ENCODE measurements at regions not wholly inside any gene's neighbourhood (a gene's known extent, or its start where the extent isn't known, plus 50 kb on each side); places are given as distances from the start of the nearest gene placed in this dataset.
"Not testable (repeated sequence)": the region's sequence is repeated elsewhere in the genome, so short reads cannot be mapped to it uniquely, and the experiment has no call there.

DNA sequence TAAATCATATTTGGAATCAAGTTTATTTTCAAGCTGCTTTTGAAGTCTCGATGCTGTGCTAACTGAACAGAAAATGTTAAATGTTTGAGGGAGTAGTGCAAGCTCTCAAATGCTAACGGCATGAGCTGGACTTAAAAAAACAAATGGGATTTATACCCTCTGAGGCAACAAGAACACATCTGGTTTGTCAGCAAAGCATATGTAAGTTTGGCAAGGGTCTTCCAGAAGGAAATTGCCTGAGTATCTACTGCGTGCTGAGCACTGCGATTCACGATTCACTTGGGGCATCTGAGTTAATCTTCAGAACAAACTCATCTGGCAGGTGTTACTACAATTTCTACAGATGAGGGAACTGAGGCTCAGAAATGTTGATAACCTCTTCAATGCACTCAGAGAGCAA, 98.4 kb upstream of the C9orf72 start:
- in situ Hi-C loops (cut with MboI; ENCODE audit: low sequenced_read_pairs) = no loop called here

DNA sequence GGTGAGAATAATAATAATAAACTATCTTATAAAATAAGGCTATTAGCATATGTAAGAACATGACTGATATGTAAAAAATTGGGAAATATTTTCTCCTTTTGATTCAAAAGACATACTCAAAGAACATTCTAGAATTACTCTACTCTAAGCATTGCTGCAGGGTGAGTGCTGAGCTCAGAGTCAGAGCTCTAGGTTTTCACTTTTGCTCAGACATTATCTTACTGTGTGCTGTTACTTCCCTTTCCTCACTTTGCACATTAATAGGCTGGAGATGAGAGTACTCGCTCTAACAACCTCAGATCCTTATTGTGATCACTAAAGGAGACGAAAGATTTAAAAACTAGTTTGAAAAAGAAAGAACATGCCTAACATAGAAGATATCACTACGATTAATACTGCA, 99.4 kb upstream of the C9orf72 start:
- in situ Hi-C loops (cut with MboI; ENCODE audit: low sequenced_read_pairs) = no loop called here

GRCh38 chr9:27673641-27674040, 100.4 kb upstream of the C9orf72 start:
- in situ Hi-C loops (cut with MboI; ENCODE audit: low sequenced_read_pairs) = no loop called here

DNA sequence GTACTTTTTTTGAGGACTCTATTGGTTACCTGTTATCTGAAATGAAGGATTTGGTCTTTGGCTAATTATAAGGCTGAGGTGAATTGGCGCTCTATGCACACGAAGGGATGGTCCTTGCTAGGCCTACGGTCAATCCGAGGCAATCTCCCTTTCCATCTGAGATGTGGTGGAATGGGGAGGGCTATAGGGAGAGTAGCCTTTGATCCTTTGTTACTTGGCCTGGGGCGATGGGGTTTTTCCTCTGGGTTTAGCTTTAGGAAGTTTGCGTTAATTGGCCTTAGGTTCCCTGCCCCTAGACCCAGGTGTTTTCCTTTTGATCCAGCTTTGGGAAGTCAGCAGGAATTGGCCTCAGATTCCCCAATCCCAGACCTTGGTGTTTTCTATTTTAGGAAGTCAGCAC, 102.1 kb upstream of the C9orf72 start:
- in situ Hi-C loops (cut with MboI; ENCODE audit: low sequenced_read_pairs) = no loop called here

DNA sequence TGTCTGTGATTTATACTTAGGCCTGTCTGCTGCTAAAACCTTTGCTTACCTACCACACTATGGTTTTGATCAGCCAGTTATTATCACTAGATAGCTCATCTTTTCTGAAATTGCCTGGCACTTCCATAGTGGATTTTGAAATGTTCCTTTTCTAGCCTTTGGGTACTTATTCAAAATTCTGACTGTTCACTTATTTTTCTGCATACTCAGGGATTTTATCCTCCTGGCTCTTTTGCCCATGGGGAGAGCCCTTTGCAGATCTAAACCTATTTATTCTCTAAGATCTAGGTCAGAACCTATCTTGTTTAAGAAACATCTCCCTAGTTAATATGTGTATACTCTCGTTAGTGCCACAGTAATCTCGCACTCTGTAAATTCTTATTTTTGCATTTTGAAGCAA, 103.5 kb upstream of the C9orf72 start:
- in situ Hi-C loops (cut with MboI; ENCODE audit: low sequenced_read_pairs) = no loop called here

DNA sequence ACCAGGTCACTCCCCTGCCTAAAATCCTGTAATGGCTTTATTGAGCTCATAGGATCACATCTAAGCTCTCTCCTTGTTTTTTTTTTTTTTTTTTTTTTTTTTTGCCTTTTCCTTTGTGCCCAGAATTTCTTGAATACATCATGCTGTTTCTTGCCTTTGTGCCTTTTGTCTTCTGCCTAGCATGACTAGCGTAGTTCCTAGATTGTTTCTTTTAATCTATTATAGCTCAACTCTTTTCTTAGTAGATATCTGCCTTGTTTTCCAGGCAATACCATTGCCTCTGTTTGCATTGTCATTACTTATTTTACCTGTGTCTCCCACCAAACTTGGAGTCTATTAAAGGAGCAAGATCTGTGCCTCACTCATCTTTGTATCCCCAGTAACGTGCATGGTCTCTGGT, 106.1 kb upstream of the C9orf72 start:
- in situ Hi-C loops (cut with MboI; ENCODE audit: low sequenced_read_pairs) = no loop called here

GRCh38 chr9:27683181-27683580, 109.9 kb upstream of the C9orf72 start:
- in situ Hi-C loops (cut with MboI; ENCODE audit: low sequenced_read_pairs) = no loop called here

DNA sequence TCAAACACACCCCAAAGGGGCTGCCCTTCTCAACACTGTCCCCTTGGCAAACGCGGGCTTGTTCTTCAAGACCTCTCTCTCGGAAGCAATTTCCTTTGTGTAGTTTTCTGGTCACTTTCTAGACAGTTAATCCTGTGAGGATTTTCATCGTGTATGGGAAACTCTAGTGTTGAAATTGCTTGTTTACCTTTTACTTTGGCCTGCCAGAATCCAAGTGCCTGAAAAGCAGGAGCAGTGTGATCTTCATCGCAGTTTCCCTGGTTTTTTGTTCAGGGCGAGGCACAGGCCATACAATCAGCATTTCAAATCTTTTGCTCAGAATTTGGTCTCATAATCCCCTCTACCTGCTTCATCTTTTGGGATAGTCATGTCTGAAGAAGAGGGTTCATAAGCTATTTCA, 115.7 kb upstream of the C9orf72 start:
- in situ Hi-C loops (cut with MboI; ENCODE audit: low sequenced_read_pairs) = no loop called here

- in situ Hi-C loops (cut with MboI; ENCODE audit: low sequenced_read_pairs) = not testable (repeated sequence)
Observed at GRCh38 chr9:27690816-27691215, 117.5 kb upstream of the C9orf72 start.

DNA sequence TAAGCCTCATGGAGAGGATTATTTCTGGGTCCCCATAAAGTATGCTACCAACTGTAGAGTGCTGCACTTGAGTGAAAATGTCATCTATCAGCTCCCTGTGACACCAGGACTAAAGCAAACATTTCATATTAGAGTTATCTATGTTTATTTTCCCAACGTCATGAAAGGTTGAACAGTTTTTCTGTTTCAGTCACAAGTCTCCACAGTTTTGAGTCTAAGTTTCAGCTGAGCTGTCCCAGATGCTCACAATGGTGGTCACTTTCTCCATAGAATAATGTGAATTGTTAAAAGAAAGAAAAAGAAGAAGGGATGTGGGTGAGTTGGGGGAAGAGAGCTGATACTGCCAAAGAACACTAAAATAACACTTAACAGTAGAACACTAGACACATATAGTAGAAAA, 126.3 kb upstream of the C9orf72 start:
- in situ Hi-C loops (cut with MboI; ENCODE audit: low sequenced_read_pairs) = loop anchor here (25.0 kb wide), 1 partner anchor 113 kb away; no protein-coding TSS in a partner anchor

GRCh38 chr9:27701016-27701415, 127.7 kb upstream of the C9orf72 start:
- in situ Hi-C loops (cut with MboI; ENCODE audit: low sequenced_read_pairs) = loop anchor here (25.0 kb wide), 1 partner anchor 111 kb away; no protein-coding TSS in a partner anchor

- in situ Hi-C loops (cut with MboI; ENCODE audit: low sequenced_read_pairs) = loop anchor here (25.0 kb wide), 1 partner anchor 111 kb away; no protein-coding TSS in a partner anchor
Observed at GRCh38 chr9:27701587-27701986, 128.3 kb upstream of the C9orf72 start.

GRCh38 chr9:27703216-27703980, 130.1 kb upstream of the C9orf72 start:
- in situ Hi-C loops (cut with MboI; ENCODE audit: low sequenced_read_pairs) = loop anchor here (25.0 kb wide), 1 partner anchor 109 kb away; no protein-coding TSS in a partner anchor

DNA sequence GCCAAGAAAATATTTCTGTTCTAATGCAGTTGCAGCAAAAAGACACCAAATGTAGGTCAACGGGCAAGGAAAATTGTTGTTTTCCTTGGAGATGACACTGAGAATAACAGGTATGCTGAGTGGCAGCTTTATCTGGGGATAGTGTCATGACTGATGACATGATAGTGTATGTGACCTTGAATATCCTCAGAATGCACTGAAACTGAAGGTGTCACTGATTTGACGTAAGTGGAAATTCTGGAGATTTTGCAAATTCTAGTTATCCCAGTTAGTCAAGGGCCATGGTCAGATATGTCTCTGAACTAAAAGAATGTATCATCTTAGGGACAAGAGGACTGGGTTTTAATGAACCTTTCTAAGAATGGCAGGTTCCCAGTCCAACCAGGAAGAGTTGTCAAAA, 138.0 kb upstream of the C9orf72 start:
- in situ Hi-C loops (cut with MboI; ENCODE audit: low sequenced_read_pairs) = loop anchor here (25.0 kb wide), 1 partner anchor 101 kb away; no protein-coding TSS in a partner anchor

- in situ Hi-C loops (cut with MboI; ENCODE audit: low sequenced_read_pairs) = loop anchor here (25.0 kb wide), 1 partner anchor 99 kb away; no protein-coding TSS in a partner anchor
Observed at GRCh38 chr9:27712806-27713205, 139.5 kb upstream of the C9orf72 start.

- in situ Hi-C loops (cut with MboI; ENCODE audit: low sequenced_read_pairs) = loop anchor here (25.0 kb wide), 1 partner anchor 98 kb away; no protein-coding TSS in a partner anchor
Observed at GRCh38 chr9:27714388-27714787, 141.1 kb upstream of the C9orf72 start.

- in situ Hi-C loops (cut with MboI; ENCODE audit: low sequenced_read_pairs) = loop anchor here (25.0 kb wide), 1 partner anchor 97 kb away; no protein-coding TSS in a partner anchor
Observed at GRCh38 chr9:27715651-27716050, 142.4 kb upstream of the C9orf72 start.

GRCh38 chr9:27717991-27718390, 144.7 kb upstream of the C9orf72 start:
- in situ Hi-C loops (cut with MboI; ENCODE audit: low sequenced_read_pairs) = loop anchor here (25.0 kb wide), 1 partner anchor 94 kb away; no protein-coding TSS in a partner anchor

DNA sequence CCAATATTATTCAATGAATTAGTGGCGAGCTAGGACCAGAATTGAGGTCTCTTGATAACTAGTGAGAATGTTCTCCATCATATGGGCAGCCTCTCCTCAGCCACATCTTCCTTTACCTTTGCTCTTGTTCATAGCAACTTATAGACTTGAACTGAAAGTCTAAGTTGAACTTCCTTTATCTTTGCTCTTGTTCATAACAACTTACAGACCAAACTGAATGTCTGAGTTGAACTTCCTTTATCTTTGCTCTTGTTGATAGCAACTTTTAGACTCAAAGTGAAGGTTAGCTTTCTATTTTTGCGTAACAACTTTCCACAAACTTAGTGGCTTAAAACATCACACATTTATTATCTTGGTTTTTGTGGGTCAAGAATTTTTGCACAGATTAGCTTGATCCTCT, 146.4 kb upstream of the C9orf72 start:
- in situ Hi-C loops (cut with MboI; ENCODE audit: low sequenced_read_pairs) = loop anchor here (25.0 kb wide), 1 partner anchor 93 kb away; no protein-coding TSS in a partner anchor

- in situ Hi-C loops (cut with MboI; ENCODE audit: low sequenced_read_pairs) = loop anchor here (25.0 kb wide), 1 partner anchor 89 kb away; no protein-coding TSS in a partner anchor
Observed at GRCh38 chr9:27722866-27723265, 149.6 kb upstream of the C9orf72 start.

DNA sequence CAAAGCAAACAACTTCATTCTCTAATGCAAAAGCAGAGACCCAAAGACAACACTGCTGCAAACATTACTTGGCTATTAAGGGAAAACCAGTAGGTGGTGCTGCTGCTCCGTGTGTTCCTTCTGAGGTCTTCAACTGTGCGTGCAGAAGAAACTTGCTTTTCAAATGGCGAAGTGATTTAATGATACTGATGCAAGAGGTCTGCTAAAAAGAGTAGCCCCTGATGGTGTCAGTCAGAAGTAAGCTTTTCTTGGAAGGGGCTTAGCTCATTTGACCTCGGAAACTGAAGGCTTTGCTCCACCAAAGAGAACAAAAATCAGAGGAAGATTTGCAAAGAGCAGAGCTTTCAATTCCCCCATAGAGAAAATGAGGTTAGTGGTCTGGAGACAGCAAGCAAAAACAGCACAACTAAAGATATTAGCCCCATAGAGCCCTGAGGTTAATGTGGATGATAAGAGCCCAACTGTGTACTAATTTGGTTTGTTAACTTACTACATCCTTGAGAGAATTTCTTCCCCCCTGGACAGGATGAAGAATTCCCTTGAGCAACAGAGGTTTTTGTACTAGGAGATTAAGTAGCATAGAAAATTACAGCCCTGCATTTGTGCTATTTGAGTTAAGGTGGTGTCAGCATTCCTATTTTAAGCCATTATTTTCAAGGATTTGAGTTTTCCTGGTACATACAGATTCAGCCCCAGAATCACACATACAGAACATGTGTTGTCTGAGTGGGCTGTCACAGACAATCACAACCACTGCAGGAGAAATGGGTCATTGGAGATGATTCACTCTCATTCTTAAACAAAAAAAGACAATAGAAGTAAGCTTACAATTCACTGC, 153.2 kb upstream of the C9orf72 start:
- in situ Hi-C loops (cut with MboI; ENCODE audit: low sequenced_read_pairs) = no loop called here

All from HL-60/S4 (cell line).